ENCODE measurements at regions not wholly inside any gene's neighbourhood (a gene's known extent, or its start where the extent isn't known, plus 50 kb on each side); places are given as distances from the start of the nearest gene placed in this dataset.
A peak's percentile ranks its signal among the peaks of the same experiment; 100 is the strongest.
"Not testable (repeated sequence)": the region's sequence is repeated elsewhere in the genome, so short reads cannot be mapped to it uniquely, and the experiment has no call there.

- POLR2A ChIA-PET; H3K4me3 ChIP-seq (ENCODE audit: low read depth, low read length); H3K9me3 ChIP-seq (ENCODE audit: control insufficient read depth, insufficient read depth, low read depth, low read length); H3K36me3 ChIP-seq (ENCODE audit: control insufficient read depth in 2 of 2, insufficient read depth in 1 of 2, low read length in 2 of 2); H3K27ac ChIP-seq (ENCODE audit: extremely low read depth, low read depth, low read length); H3K4me1 ChIP-seq (ENCODE audit: control insufficient read depth, insufficient read depth, low read length): not testable (repeated sequence)
- CTCF ChIA-PET, result interaction anchor here (0.6 to 3.5 kb wide), 3 partner anchors 10 to 255 kb away, joined by 3 to 15 read pairs (median 4); no protein-coding TSS in a partner anchor
- TF ChIP-seq ZNF146 (tag by site-specific recombination; IDR thresholded peaks at IDR 0.05) (peak; percentile 87), ZNF580 (tag by site-specific recombination; IDR thresholded peaks at IDR 0.05) (0 out of 2 replicates have a peak, but pooled peaks have one; percentile 58)
Observed at GRCh38 chr10:28371638-28372037, 68.8 kb upstream of the MPP7 start.

- TF ChIP-seq ZNF140 (tag by site-specific recombination; IDR thresholded peaks at IDR 0.05) (no peak), SCRT1 (tag by site-specific recombination; IDR thresholded peaks at IDR 0.05; ENCODE audit: borderline replicate concordance) (no peak), BCL11B (tag by site-specific recombination; IDR thresholded peaks at IDR 0.05; ENCODE audit: low read depth) (no peak), KLF10 (tag by site-specific recombination; IDR thresholded peaks at IDR 0.05) (no peak), ZNF335 (tag by site-specific recombination; conservative IDR thresholded peaks at IDR 0.05) (no peak), ZIC2 (tag by site-specific recombination; IDR thresholded peaks at IDR 0.05) (no peak), ZNF621 (tag by site-specific recombination; IDR thresholded peaks at IDR 0.05) (no peak), ZNF623 (tag by site-specific recombination; IDR thresholded peaks at IDR 0.05) (no peak), ZFHX2 (tag by site-specific recombination; conservative IDR thresholded peaks at IDR 0.05) (no peak), ZNF654 (tag by site-specific recombination; IDR thresholded peaks at IDR 0.05; ENCODE audit: low read depth) (no peak), ZNF561 (tag by site-specific recombination; IDR thresholded peaks at IDR 0.05; ENCODE audit: borderline replicate concordance) (no peak), ZNF155 (tag by site-specific recombination; IDR thresholded peaks at IDR 0.05) (no peak), ZSCAN30 (tag by site-specific recombination; IDR thresholded peaks at IDR 0.05) (no peak), ZNF248 (tag by site-specific recombination; IDR thresholded peaks at IDR 0.05) (no peak)
- POLR2A ChIA-PET, result interaction anchor here (0.6 kb wide), 1 partner anchor 47 kb away, joined by 3 read pairs; no protein-coding TSS in a partner anchor
Observed at GRCh38 chr10:28374036-28374435, 71.2 kb upstream of the MPP7 start.

GRCh38 chr10:28375399-28376354 is 72.8 kb upstream of the MPP7 start:
- CTCF ChIA-PET, result interaction anchor here (1.2 to 1.4 kb wide), 2 partner anchors 18 kb away, joined by 4 read pairs; no protein-coding TSS in a partner anchor
- POLR2A ChIA-PET, result no interaction called here
- H3K27ac ChIP-seq (ENCODE audit: extremely low read depth, low read depth, low read length), result no peak overlapping the region
- peak; percentile 55; the same call in 1 of the 2 replicates for TF ChIP-seq ZNF580 (tag by site-specific recombination; IDR thresholded peaks at IDR 0.05)
- TF ChIP-seq ZNF514 (tag by site-specific recombination; IDR thresholded peaks at IDR 0.05), result no peak
- no peak for TF ChIP-seq ZBTB20 (tag by site-specific recombination; IDR thresholded peaks at IDR 0.05)
- TF ChIP-seq ZNF19 (tag by site-specific recombination; IDR thresholded peaks at IDR 0.05; ENCODE audit: low read depth), result no peak
- peak; percentile 34 for TF ChIP-seq ZNF335 (tag by site-specific recombination; conservative IDR thresholded peaks at IDR 0.05)
- TF ChIP-seq ZNF302 (tag by site-specific recombination; IDR thresholded peaks at IDR 0.05; ENCODE audit: low read depth), result no peak
- TF ChIP-seq ZSCAN23 (tag by site-specific recombination; IDR thresholded peaks at IDR 0.05), result no peak
- TF ChIP-seq ZNF488 (tag by site-specific recombination; IDR thresholded peaks at IDR 0.05), result no peak
- TF ChIP-seq PRDM6 (tag by site-specific recombination; IDR thresholded peaks at IDR 0.05), result peak; percentile 27; the same call in 1 of the 2 replicates
- TF ChIP-seq IKZF3 (tag by site-specific recombination; IDR thresholded peaks at IDR 0.05), result no peak

More at GRCh38 chr10:28374036-28374435, 71.2 kb upstream of the MPP7 start:
- H3K36me3 ChIP-seq (ENCODE audit: control insufficient read depth in 2 of 2, insufficient read depth in 1 of 2, low read length in 2 of 2), result no peaks in the 10 kb centered on the region
- no peak overlapping the region for H3K4me3 ChIP-seq (ENCODE audit: low read depth, low read length)
- peaks cover 3% of the 10 kb centered on the region for H3K4me1 ChIP-seq (ENCODE audit: control insufficient read depth, insufficient read depth, low read length)
- no peak overlapping the region for H3K27ac ChIP-seq (ENCODE audit: extremely low read depth, low read depth, low read length)
- H3K9me3 ChIP-seq (ENCODE audit: control insufficient read depth, insufficient read depth, low read depth, low read length), result no peaks in the 10 kb centered on the region
- CTCF ChIA-PET, result interaction anchor here (0.6 to 3.5 kb wide), 3 partner anchors 8 to 718 kb away, joined by 3 to 15 read pairs (median 4); no protein-coding TSS in a partner anchor

More at GRCh38 chr10:28375399-28376354, 72.8 kb upstream of the MPP7 start:
- no peak overlapping the region for H3K4me3 ChIP-seq (ENCODE audit: low read depth, low read length)
- H3K9me3 ChIP-seq (ENCODE audit: control insufficient read depth, insufficient read depth, low read depth, low read length), result no peaks in the 10 kb centered on the region
- no peaks in the 10 kb centered on the region for H3K36me3 ChIP-seq (ENCODE audit: control insufficient read depth in 2 of 2, insufficient read depth in 1 of 2, low read length in 2 of 2)
- peaks cover 3% of the 10 kb centered on the region for H3K4me1 ChIP-seq (ENCODE audit: control insufficient read depth, insufficient read depth, low read length)

Data from HEK293 (cell line).